ENCODE measurements at regions not wholly inside any gene's neighbourhood (a gene's known extent, or its start where the extent isn't known, plus 50 kb on each side); places are given as distances from the start of the nearest gene placed in this dataset.
"Not testable (repeated sequence)": the region's sequence is repeated elsewhere in the genome, so short reads cannot be mapped to it uniquely, and the experiment has no call there.

GRCh38 chr11:93608364-93608763 lies 53.1 kb upstream of the CEP295 start:
- Histone ChIP-seq H3K36me3 (ENCODE audit: insufficient read depth, low read length) (no peaks in the 10 kb centered on the region), H3K9me3 (ENCODE audit: low read depth, low read length) (no peaks in the 10 kb centered on the region), H3K9ac (ENCODE audit: insufficient read length) (no peak overlapping the region), H3K27ac (no peak overlapping the region), H3K4me3 (no peak overlapping the region)
- TF ChIP-seq POLR2AphosphoS5 (IDR thresholded peaks at IDR 0.05; ENCODE audit: borderline replicate concordance, low read depth, low read length) (no peak), FOXP2 (optimal IDR thresholded peaks at IDR 0.05; ENCODE audit: control extremely low read depth, extremely low read length, insufficient read depth) (no peak), EZH2 (IDR thresholded peaks at IDR 0.05) (no peak)
- no peak for DNase-seq (ENCODE audit: low read depth, low spot score)

GRCh38 chr11:93606721-93607120 lies 54.8 kb upstream of the CEP295 start:
- H3K27ac ChIP-seq: no peak overlapping the region
- no peaks in the 10 kb centered on the region for H3K9me3 ChIP-seq (ENCODE audit: low read depth, low read length)
- TF ChIP-seq EZH2 (IDR thresholded peaks at IDR 0.05): no peak
- TF ChIP-seq FOXP2 (optimal IDR thresholded peaks at IDR 0.05; ENCODE audit: control extremely low read depth, extremely low read length, insufficient read depth): no peak
- TF ChIP-seq POLR2AphosphoS5 (IDR thresholded peaks at IDR 0.05; ENCODE audit: borderline replicate concordance, low read depth, low read length): no peak
- no peak overlapping the region for H3K9ac ChIP-seq (ENCODE audit: insufficient read length)
- no peak for DNase-seq (ENCODE audit: low read depth, low spot score)
- no peak overlapping the region for H3K4me3 ChIP-seq
- no peaks in the 10 kb centered on the region for H3K36me3 ChIP-seq (ENCODE audit: insufficient read depth, low read length)

- no peak overlapping the region for H3K9ac ChIP-seq (ENCODE audit: insufficient read length)
- no peaks in the 10 kb centered on the region for H3K36me3 ChIP-seq (ENCODE audit: insufficient read depth, low read length)
- no peak for DNase-seq (ENCODE audit: low read depth, low spot score)
- no peak overlapping the region for H3K4me3 ChIP-seq
- no peak overlapping the region for H3K27ac ChIP-seq
- TF ChIP-seq EZH2 (IDR thresholded peaks at IDR 0.05) (no peak), POLR2AphosphoS5 (IDR thresholded peaks at IDR 0.05; ENCODE audit: borderline replicate concordance, low read depth, low read length) (no peak), FOXP2 (optimal IDR thresholded peaks at IDR 0.05; ENCODE audit: control extremely low read depth, extremely low read length, insufficient read depth) (no peak)
- H3K9me3 ChIP-seq (ENCODE audit: low read depth, low read length): no peaks in the 10 kb centered on the region
Observed at GRCh38 chr11:93606314-93606713, 55.2 kb upstream of the CEP295 start.

GRCh38 chr11:93605642-93606041 lies 55.8 kb upstream of the CEP295 start:
- TF ChIP-seq EZH2 (IDR thresholded peaks at IDR 0.05) (no peak), FOXP2 (optimal IDR thresholded peaks at IDR 0.05; ENCODE audit: control extremely low read depth, extremely low read length, insufficient read depth) (no peak), POLR2AphosphoS5 (IDR thresholded peaks at IDR 0.05; ENCODE audit: borderline replicate concordance, low read depth, low read length) (no peak)
- no peak for DNase-seq (ENCODE audit: low read depth, low spot score)

GRCh38 chr11:93604008-93604660 lies 57.3 kb upstream of the CEP295 start:
- Histone ChIP-seq H3K36me3 (ENCODE audit: insufficient read depth, low read length) (no peaks in the 10 kb centered on the region), H3K27ac (0 out of 2 replicates have a peak overlapping the region, but pooled peaks have one; percentile 48), H3K9me3 (ENCODE audit: low read depth, low read length) (no peaks in the 10 kb centered on the region), H3K9ac (ENCODE audit: insufficient read length) (no peak overlapping the region), H3K4me3 (peak overlapping the region; percentile 30)
- DNase-seq (ENCODE audit: low read depth, low spot score): no peak
- TF ChIP-seq POLR2AphosphoS5 (IDR thresholded peaks at IDR 0.05; ENCODE audit: borderline replicate concordance, low read depth, low read length) (no peak), FOXP2 (optimal IDR thresholded peaks at IDR 0.05; ENCODE audit: control extremely low read depth, extremely low read length, insufficient read depth) (no peak), EZH2 (IDR thresholded peaks at IDR 0.05) (no peak)

More at GRCh38 chr11:93605642-93606041, 55.8 kb upstream of the CEP295 start:
- Histone ChIP-seq H3K36me3 (ENCODE audit: insufficient read depth, low read length) (no peaks in the 10 kb centered on the region), H3K9ac (ENCODE audit: insufficient read length) (no peak overlapping the region), H3K27ac (no peak overlapping the region), H3K9me3 (ENCODE audit: low read depth, low read length) (no peaks in the 10 kb centered on the region), H3K4me3 (no peak overlapping the region)

GRCh38 chr11:93603225-93604007 lies 58.1 kb upstream of the CEP295 start:
- TF ChIP-seq FOXP2 (optimal IDR thresholded peaks at IDR 0.05; ENCODE audit: control extremely low read depth, extremely low read length, insufficient read depth) (no peak), POLR2AphosphoS5 (IDR thresholded peaks at IDR 0.05; ENCODE audit: borderline replicate concordance, low read depth, low read length) (no peak), EZH2 (IDR thresholded peaks at IDR 0.05) (no peak)
- Histone ChIP-seq H3K4me3 (peak overlapping the region; percentile 30), H3K9me3 (ENCODE audit: low read depth, low read length) (no peaks in the 10 kb centered on the region), H3K36me3 (ENCODE audit: insufficient read depth, low read length) (no peaks in the 10 kb centered on the region), H3K27ac (0 out of 2 replicates have a peak overlapping the region, but pooled peaks have one; percentile 48), H3K9ac (ENCODE audit: insufficient read length) (no peak overlapping the region)
- peak; percentile 24 for DNase-seq (ENCODE audit: low read depth, low spot score)

GRCh38 chr11:93596171-93596570 lies 53.0 kb upstream of the SMCO4 start:
- not testable (repeated sequence) for H3K36me3 ChIP-seq (ENCODE audit: insufficient read depth, low read length); H3K4me3 ChIP-seq; H3K27ac ChIP-seq; H3K9me3 ChIP-seq (ENCODE audit: low read depth, low read length); H3K9ac ChIP-seq (ENCODE audit: insufficient read length); DNase-seq (ENCODE audit: low read depth, low spot score)

Measured in SK-N-MC (cell line).